Ascending aorta (tissue), 2 donors: ENCODE measurements at regions not wholly inside any gene's neighbourhood (a gene's known extent, or its start where the extent isn't known, plus 50 kb on each side); places are given as distances from the start of the nearest gene placed in this dataset.

Source experiments
- DNase-seq, 2 donors: peaks; one replicate each; pipeline ENCODE4 v3.0.0-alpha.2; 2019; ENCODE audit warnings: low spot score in 2 of 2
- H3K27ac ChIP-seq, 2 donors: fragments of 200-600 bp; sonication (generic); one replicate each; pipeline ENCODE4 v1.5.1; 2016 to 2017; ENCODE audit warnings: mild to moderate bottlenecking in 1 of 2
- H3K27me3 ChIP-seq: fragments of 200-600 bp; sonication (generic); one replicate; pipeline ENCODE4 v1.5.1; 2017
- H3K36me3 ChIP-seq, 2 donors: fragments of 200-600 bp; sonication (generic); one replicate each; pipeline ENCODE4 v1.5.1; 2016
- H3K4me1 ChIP-seq, 2 donors: fragments of 200-600 bp; sonication (generic); one replicate each; pipeline ENCODE4 v1.5.1; 2016 to 2017; ENCODE audit warnings: mild to moderate bottlenecking in 1 of 2
- H3K4me3 ChIP-seq, 2 donors: fragments of 200-600 bp; sonication (generic); one replicate each; pipeline ENCODE4 v1.5.1; 2016 to 2017; ENCODE audit warnings: mild to moderate bottlenecking in 1 of 2
- H3K9me3 ChIP-seq, 2 donors: fragments of 200-600 bp; sonication (generic); one replicate each; pipeline ENCODE4 v1.5.1; 2016
- intact Hi-C: fragments of 100-400 bp; cut with DNase I; formaldehyde crosslinking; loops from one replicate; pipeline ENCODE4 v1.15.1; 2023
- TF ChIP-seq, protein P1 (sequence below), 3 experiments: fragments of 200-600 bp in 2 of 3; fragments of 450-650 bp in 1 of 3; sonication (generic) in 2 of 3; IDR thresholded peaks; one replicate each; pipeline ENCODE4 v1.5.1; 2016 to 2019; ENCODE audit warnings: antibody characterized with exemption in 3 of 3, mild to moderate bottlenecking in 1 of 3, moderate library complexity in 1 of 3

- peaks cover 0 to 4% of the 10 kb centered on the region in 2 donors for H3K9me3 ChIP-seq
- intact Hi-C loops = no loop called here
- TF ChIP-seq, protein P1, sequence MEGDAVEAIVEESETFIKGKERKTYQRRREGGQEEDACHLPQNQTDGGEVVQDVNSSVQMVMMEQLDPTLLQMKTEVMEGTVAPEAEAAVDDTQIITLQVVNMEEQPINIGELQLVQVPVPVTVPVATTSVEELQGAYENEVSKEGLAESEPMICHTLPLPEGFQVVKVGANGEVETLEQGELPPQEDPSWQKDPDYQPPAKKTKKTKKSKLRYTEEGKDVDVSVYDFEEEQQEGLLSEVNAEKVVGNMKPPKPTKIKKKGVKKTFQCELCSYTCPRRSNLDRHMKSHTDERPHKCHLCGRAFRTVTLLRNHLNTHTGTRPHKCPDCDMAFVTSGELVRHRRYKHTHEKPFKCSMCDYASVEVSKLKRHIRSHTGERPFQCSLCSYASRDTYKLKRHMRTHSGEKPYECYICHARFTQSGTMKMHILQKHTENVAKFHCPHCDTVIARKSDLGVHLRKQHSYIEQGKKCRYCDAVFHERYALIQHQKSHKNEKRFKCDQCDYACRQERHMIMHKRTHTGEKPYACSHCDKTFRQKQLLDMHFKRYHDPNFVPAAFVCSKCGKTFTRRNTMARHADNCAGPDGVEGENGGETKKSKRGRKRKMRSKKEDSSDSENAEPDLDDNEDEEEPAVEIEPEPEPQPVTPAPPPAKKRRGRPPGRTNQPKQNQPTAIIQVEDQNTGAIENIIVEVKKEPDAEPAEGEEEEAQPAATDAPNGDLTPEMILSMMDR (IDR thresholded peaks at IDR 0.05) = no peak
- H3K4me3 ChIP-seq = no peak overlapping the region
- H3K4me1 ChIP-seq = no peaks in the 10 kb centered on the region
- DNase-seq = no peak
- no peak overlapping the region for H3K27ac ChIP-seq
- H3K36me3 ChIP-seq = no peaks in the 10 kb centered on the region
- H3K27me3 ChIP-seq = no peaks in the 10 kb centered on the region
Observed at GRCh38 chr18:45227001-45227742, 388.1 kb upstream of the SLC14A2 start.

GRCh38 chr18:45228796-45229388 is 386.4 kb upstream of the SLC14A2 start:
- no peak for DNase-seq
- Histone ChIP-seq H3K4me3 (no peak overlapping the region), H3K9me3 (peaks cover 0 to 4% of the 10 kb centered on the region in 2 donors), H3K4me1 (no peaks in the 10 kb centered on the region), H3K27ac (no peak overlapping the region), H3K27me3 (no peaks in the 10 kb centered on the region), H3K36me3 (no peaks in the 10 kb centered on the region)
- intact Hi-C loops = no loop called here
- TF ChIP-seq, protein P1 (IDR thresholded peaks at IDR 0.05) = no peak

DNA sequence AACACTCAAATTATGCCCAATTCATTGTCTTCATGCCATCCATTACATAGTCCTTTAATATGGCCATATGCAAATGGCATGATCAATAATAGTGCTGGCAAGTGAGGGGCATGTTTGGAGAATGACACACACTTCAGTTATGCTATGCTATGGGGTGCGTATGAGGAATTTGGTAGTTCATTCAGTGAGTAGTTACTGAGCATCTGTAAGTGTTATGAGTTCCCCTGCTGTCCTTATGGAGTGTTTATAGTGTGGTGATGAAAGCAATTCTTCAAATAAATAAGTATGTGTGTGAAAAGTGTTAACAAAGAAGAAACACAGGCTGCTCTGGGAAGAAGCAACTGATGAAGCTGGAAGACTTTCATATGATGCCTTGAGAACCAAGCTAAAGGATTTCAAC is 383.7 kb upstream of the SLC14A2 start:
- intact Hi-C loops = no loop called here
- no peak overlapping the region for H3K4me3 ChIP-seq
- H3K9me3 ChIP-seq = peaks cover 0 to 4% of the 10 kb centered on the region in 2 donors

GRCh38 chr18:45232061-45232460 is 383.2 kb upstream of the SLC14A2 start:
- no peak for DNase-seq
- Histone ChIP-seq H3K4me3 (no peak overlapping the region), H3K4me1 (no peaks in the 10 kb centered on the region), H3K27me3 (no peaks in the 10 kb centered on the region), H3K9me3 (peaks cover 0 to under 1% of the 10 kb centered on the region in 2 donors), H3K36me3 (no peaks in the 10 kb centered on the region), H3K27ac (no peak overlapping the region)
- intact Hi-C loops = no loop called here
- TF ChIP-seq, protein P1 (IDR thresholded peaks at IDR 0.05) = no peak

More for the DNA sequence above, 383.7 kb upstream of the SLC14A2 start:
- no peaks in the 10 kb centered on the region for H3K4me1 ChIP-seq
- DNase-seq = no peak
- H3K36me3 ChIP-seq = no peaks in the 10 kb centered on the region
- H3K27ac ChIP-seq = no peak overlapping the region
- no peaks in the 10 kb centered on the region for H3K27me3 ChIP-seq
- TF ChIP-seq, protein P1 (IDR thresholded peaks at IDR 0.05) = no peak

DNA sequence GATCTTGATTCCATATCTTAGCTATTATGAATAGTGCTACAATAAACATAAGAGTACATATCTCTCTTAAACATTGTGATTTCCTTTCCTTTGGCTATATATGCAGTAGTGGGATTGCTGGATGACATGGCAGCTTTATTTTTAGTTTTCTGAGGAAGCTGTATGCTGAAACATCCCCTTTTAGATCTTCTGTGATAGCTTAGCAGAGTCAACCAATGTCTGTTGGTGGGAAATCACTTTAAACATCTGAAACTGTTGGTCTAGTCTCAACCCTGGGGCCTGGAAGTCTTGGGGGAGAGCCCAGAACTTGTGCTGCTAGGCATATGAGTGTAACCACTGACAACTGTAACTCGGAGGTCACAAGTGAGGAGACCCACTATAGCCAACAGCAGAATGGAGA is 378.6 kb upstream of the SLC14A2 start:
- Histone ChIP-seq H3K4me3 (no peak overlapping the region), H3K9me3 (no peaks in the 10 kb centered on the region), H3K4me1 (no peaks in the 10 kb centered on the region), H3K27me3 (no peaks in the 10 kb centered on the region), H3K36me3 (no peaks in the 10 kb centered on the region), H3K27ac (no peak overlapping the region)
- intact Hi-C loops = no loop called here
- TF ChIP-seq, protein P1 (IDR thresholded peaks at IDR 0.05) = no peak
- no peak for DNase-seq
